HG02623 (cell line): ENCODE measurements at regions not wholly inside any gene's neighbourhood (a gene's known extent, or its start where the extent isn't known, plus 50 kb on each side); places are given as distances from the start of the nearest gene placed in this dataset.

Experiments used
- ATAC-seq: cut with Tn5 transposase; IDR thresholded peaks from one replicate; pipeline ENCODE4 v1.9.1; 2021; ENCODE audit warnings: moderate library complexity; ENCODE audit not compliant: unreplicated experiment

- ATAC-seq: no peak
Observed at GRCh38 chr16:7103056-7103455, 229.6 kb upstream of the RBFOX1 start.

DNA sequence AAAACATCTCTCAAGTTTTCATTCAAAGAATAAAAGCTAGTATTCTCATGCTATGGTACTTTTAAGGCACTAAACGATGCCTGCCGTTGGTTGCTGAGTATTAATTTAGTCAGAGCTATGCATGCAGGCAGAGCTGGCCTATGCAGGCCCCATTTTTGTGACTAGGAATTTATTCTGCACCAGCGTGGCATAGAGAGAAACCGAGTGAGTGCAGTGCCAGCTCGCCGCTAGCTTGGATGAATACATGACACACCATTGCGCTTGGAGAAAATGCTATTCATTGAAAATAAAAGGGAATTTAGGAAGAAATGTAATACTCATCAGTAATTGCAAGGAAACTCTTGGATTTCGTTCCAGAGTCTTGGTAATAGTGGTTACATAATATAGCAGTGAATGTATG lies 231.6 kb upstream of the RBFOX1 start:
- no peak for ATAC-seq

- ATAC-seq: no peak
Observed at GRCh38 chr16:7097518-7097917, 235.1 kb upstream of the RBFOX1 start.

GRCh38 chr16:7093511-7093910 lies 239.1 kb upstream of the RBFOX1 start:
- no peak for ATAC-seq

DNA sequence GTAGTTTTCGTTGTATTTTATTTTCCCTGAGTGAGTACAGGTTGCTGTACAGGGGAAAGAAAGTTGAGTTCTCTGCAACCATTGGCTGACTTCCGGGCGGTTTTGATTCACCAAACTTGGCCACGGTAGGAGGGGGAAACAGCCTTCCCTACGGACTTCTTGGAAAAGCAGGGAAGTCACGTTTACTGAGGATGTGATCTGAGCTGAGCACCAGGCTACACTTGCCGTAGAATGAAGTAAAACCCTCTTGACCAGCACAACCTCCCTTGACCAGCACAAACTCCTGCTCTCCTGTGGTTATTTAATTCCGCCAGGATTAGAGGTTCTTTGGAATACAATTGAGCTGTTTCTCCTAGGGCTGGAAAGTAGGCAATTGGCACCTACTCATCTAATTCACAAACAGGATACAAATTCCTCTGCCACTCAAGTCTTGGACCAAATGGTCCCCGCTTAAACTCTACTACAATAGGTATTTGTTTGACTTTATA lies 242.0 kb upstream of the RBFOX1 start:
- no peak for ATAC-seq

DNA sequence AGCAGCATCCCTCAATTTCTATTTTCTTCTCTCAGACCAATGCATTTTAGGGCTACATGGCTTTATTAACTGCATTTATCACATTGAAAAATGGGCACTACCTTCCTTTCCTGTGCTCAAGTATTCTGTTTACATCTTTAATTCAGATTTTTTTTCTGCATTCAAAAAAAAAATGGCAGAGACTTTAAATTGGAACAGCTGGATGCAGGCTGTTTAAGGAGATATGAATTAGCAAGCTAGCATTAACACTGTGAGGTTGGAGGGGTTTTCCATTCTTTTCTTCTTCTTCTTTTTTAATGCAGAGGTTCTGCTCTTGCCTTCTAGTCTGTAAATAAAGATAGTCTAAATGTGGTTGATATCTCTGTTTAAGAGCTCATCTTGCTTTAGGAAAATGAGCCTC lies 242.9 kb upstream of the RBFOX1 start:
- ATAC-seq: no peak

GRCh38 chr16:7088711-7089110 lies 243.9 kb upstream of the RBFOX1 start:
- no peak for ATAC-seq

- no peak for ATAC-seq
Observed at GRCh38 chr16:7086822-7087616, 245.6 kb upstream of the RBFOX1 start.

DNA sequence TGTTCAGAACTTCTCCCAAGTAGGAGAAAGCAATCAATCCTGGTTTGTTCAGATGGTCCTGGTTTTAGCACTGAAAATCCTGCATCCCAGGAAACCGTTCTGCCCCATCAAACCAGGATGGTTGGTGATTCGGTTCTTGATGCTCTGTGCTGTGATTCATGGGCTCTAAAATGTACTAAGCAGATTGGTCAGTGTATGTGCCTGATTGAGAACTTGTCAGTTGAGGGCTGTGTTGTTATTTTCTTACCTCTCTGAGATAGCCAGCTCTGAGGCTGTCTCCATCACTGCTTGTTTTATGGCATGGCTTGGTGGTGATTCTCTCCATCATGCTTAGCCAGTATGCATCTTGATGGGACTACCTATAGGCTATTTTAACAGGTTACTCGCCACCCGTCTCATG lies 246.9 kb upstream of the RBFOX1 start:
- no peak for ATAC-seq

- ATAC-seq: no peak
Observed at GRCh38 chr16:7083096-7083495, 249.5 kb upstream of the RBFOX1 start.

- ATAC-seq: no peak
Observed at GRCh38 chr16:7077636-7078035, 255.0 kb upstream of the RBFOX1 start.

DNA sequence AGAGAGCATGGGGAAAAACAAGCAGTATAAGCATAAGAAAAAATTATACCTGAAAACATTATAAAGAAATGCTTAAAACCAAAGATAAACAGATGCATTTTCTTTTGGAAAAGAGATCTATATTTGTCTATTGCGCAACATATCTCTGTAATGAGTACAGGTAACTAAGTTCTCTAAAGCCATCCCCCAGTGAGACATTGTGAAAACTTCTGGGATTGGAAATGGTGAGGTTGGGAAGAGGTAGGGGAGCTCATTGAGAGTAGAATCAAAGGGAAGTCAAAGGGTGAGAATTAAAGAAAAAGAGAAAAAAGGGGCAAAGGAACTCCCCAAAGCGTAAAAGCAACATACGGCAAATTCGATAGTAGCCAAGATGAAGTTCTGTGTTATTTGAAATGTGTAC lies 257.9 kb upstream of the RBFOX1 start:
- no peak for ATAC-seq

GRCh38 chr16:7057458-7057857 lies 275.2 kb upstream of the RBFOX1 start:
- ATAC-seq: no peak

- ATAC-seq: no peak
Observed at GRCh38 chr16:7055443-7055842, 277.2 kb upstream of the RBFOX1 start.

- ATAC-seq: no peak
Observed at GRCh38 chr16:7051591-7052349, 280.9 kb upstream of the RBFOX1 start.

DNA sequence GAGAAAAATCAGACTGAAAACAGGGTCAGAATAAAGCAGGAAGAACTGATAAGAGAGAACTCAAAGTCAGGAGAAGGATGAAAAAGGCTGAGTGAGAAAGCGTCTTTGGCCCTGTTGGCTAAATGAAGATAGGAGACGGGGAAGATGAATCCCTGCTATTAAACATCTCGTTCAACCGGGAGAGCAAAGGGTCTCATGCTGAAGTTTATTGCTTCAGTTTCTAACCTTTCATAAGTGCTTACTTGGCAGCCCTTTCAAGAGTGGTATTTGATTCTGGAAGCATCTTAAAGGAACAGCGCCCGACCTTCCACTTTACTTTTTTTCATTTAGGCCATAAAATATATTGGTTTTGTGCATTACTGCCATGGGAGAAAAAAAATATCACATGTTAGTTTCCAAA lies 288.3 kb upstream of the RBFOX1 start:
- ATAC-seq: no peak

GRCh38 chr16:7038475-7038874 lies 294.2 kb upstream of the RBFOX1 start:
- ATAC-seq: no peak

GRCh38 chr16:7037495-7037894 lies 295.1 kb upstream of the RBFOX1 start:
- no peak for ATAC-seq

- ATAC-seq: no peak
Observed at GRCh38 chr16:7031031-7031430, 301.6 kb upstream of the RBFOX1 start.

DNA sequence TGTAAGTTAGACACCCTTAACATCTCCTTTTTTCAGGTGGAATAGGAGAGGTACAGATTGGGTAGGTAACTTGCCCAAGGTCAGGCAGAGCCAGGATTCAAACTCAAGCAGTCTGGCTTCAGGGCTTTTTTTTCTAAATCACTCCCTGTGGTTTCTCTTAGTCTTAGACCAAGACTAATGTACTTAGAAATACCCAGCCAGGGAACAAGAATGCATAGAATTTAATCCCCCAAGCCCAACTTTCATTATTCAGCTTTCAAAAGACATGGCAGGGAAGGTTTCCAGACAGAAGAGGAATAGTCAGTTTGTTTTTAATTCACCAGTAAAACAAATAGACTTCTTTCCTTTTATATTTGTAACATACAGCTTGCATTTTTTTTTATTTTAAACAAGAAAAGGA lies 305.2 kb upstream of the RBFOX1 start:
- no peak for ATAC-seq

- no peak for ATAC-seq
Observed at GRCh38 chr16:7026639-7027038, 306.0 kb upstream of the RBFOX1 start.

DNA sequence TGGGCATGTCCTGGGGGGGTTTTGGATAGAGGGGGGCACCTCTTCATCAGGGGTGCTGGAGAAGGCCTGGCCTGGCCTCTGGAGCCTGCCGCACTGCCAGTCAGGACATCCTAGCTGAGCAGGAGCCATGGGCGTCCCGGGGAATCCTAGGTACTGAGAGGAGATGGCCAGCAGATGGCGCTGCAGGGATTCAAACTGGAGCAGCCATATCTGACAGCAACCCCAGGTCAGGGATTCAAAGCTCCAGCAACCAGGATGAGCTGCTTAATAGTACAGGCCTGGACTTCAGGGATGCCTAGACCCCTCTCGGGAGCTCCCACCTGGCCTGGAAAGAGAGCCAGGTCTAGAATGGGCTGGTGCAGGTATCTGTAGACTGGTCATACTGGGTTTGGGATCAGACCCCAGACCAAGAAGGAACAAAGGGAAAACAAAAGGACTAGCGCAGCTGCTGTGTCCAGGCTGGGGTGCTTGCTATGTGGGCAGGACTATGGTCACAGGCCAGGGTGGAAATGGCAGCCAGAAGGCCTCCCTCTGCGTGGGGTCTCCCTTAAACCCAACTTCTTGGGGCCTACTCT lies 306.9 kb upstream of the RBFOX1 start:
- no peak for ATAC-seq
